GM12875 (cell line): ENCODE measurements at regions not wholly inside any gene's neighbourhood (a gene's known extent, or its start where the extent isn't known, plus 50 kb on each side); places are given as distances from the start of the nearest gene placed in this dataset.
"Not testable (repeated sequence)": the region's sequence is repeated elsewhere in the genome, so short reads cannot be mapped to it uniquely, and the experiment has no call there.

Experiments
- H3K4me3 ChIP-seq: one replicate; pipeline ENCODE4 v1.5.1; 2011; ENCODE audit warnings: low read depth, low read length, control low read depth
- CTCF ChIP-seq: IDR thresholded peaks from 2 replicates; pipeline ENCODE4 v1.5.1; 2011; ENCODE audit warnings: low read depth, mild to moderate bottlenecking, control low read depth, inconsistent platforms, low read length, moderate library complexity, borderline replicate concordance; ENCODE audit not compliant: insufficient read depth

DNA sequence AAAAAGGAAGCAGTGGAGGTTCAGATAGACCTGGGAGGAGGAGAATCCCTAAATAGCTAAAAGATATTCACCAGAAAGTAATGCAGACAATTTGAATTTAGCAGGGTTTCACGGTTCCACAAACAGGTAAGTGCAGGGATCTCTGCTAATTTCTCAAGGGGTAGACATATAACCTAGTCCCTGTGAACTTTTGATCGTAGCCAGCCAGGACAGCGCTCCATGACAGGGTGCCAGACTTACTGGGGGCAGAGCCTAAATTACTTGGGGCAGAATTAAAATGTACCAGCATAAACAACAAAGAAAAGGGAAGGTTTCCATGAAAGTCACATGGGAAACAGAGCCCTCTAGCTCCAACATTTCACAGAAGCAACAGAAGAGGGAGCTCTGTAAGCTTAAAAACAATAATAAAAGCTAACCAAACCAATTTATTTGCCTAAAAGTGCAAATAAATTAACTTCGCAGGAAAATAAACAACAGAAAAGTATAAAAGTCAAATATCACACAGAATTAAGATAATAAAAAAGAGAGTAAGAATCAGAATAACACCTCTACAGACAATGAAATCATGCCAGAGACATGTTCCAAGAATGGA, 198.3 kb downstream of the DUSP10 start:
- no peak overlapping the region for H3K4me3 ChIP-seq
- no peak for TF ChIP-seq CTCF

DNA sequence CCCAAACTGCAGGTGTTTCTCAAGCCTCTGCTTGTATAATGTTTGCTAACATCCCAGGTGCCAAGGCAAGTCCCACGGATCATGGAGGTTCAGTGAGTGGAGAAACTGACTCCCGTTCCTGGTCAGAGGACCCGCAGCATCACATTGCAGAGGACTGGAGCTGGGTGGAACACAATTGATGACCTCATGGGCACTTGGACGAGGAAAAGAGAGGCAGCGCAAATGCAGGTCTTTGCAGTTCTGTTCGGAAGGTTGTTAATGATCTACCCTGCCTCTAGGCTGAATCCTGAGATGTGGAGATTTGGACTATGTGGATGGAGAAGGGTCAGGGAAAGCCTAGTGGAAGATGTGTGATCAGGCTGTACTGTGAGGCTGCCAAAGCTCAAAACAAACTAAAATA, 192.9 kb downstream of the DUSP10 start:
- no peak for TF ChIP-seq CTCF
- H3K4me3 ChIP-seq: no peak overlapping the region

DNA sequence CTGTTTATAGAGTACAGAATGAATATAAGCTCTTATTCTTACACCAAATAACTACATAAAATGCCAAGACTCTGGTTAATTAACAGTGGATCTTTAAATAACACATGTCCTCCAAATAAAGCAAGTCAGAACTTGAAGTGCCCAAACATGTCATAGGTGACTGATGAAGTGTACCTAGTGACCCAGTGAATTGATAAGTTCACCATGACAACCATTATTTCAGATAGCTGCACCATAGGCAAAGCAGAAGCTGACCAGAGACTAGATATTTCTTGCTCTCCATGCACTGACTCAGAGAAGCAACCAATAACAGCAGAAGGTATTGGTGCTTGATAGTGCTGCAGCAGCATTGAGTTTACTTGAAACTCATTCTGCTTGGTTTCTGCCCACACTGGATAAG, 192.1 kb downstream of the DUSP10 start:
- H3K4me3 ChIP-seq: no peak overlapping the region
- no peak for TF ChIP-seq CTCF

DNA sequence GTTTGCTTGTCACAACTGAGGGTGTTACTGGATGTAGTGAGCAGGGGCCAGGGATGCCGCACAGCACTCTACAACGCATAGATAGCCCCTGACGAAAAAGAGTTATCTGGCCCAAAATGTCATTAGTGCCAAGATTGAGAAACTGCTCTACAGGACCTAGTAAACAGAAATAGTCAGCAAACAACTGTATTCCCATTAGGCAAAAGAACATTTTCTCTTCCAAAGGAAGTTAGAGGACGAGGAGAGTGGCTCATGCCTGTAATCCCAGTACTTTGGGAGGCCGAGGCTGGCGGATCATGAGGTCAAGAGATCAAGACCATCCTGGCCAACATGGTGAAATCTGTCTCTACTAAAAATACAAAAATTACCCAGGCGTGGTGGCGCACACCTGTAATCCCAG, 189.1 kb downstream of the DUSP10 start:
- not testable (repeated sequence) for H3K4me3 ChIP-seq

GRCh38 chr1:221555689-221556433, 186.0 kb downstream of the DUSP10 start:
- TF ChIP-seq CTCF: no peak
- H3K4me3 ChIP-seq: no peak overlapping the region

DNA sequence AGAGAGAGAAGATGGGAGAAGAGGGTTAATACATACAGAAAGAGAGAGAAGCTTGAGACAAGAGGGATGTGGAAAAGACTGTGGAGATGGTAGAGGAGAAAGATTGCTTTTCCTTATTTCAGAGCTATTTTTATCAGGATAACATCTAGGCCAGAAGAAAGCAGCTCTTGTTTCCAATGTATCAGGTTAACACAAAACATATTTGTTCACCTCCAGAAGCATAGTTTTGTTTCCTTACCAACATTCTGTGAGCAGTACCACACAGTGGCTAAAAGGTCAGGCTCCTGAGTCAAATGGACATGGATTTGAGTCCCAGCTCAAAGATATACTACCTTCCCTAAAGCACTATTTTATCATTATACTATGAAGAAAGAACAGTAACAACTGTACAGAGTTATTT, 185.5 kb downstream of the DUSP10 start:
- no peak overlapping the region for H3K4me3 ChIP-seq

DNA sequence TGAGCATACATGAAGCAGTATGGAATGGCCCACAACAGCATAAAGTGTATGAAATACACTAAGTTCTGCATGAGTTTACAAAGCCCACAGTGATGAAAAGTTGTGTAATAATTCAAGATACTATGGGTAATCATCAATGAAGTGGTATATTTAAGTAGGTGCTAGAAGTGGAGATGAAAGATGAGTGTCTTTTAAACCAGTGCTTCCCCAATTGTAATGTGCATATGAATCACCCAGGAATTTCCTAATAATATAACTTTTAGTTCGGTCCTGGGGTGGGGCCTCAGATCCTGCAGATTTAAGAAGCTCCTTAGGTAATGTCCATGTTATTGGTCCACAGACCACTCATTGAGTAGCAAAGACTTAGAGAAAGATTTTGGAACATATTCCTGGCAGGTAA, 184.9 kb downstream of the DUSP10 start:
- TF ChIP-seq CTCF: no peak

More for the DNA sequence above, 185.5 kb downstream of the DUSP10 start:
- no peak for TF ChIP-seq CTCF

More for the DNA sequence above, 184.9 kb downstream of the DUSP10 start:
- no peak overlapping the region for H3K4me3 ChIP-seq
